SU-DHL-6 (cell line): ENCODE measurements at regions not wholly inside any gene's neighbourhood (a gene's known extent, or its start where the extent isn't known, plus 50 kb on each side); places are given as distances from the start of the nearest gene placed in this dataset.
"Not testable (repeated sequence)": the region's sequence is repeated elsewhere in the genome, so short reads cannot be mapped to it uniquely, and the experiment has no call there.

Experiments used
- H2AFZ ChIP-seq: fragments of 200-600 bp; sonication (generic); 2 replicates; pipeline ENCODE4 v1.6.1; 2014; ENCODE audit warnings: low read depth, mild to moderate bottlenecking, moderate library complexity, mixed read lengths, antibody characterized with exemption, low read length; ENCODE audit not compliant: severe bottlenecking
- H3F3A ChIP-seq: fragments of 200-600 bp; shearing (Covaris generic); 2 replicates; pipeline ENCODE4 v1.6.0; 2016; ENCODE audit warnings: antibody characterized with exemption, mild to moderate bottlenecking; ENCODE audit not compliant: insufficient read depth
- H3K27ac ChIP-seq: fragments of 200-600 bp; sonication (generic); 2 replicates; pipeline ENCODE4 v1.5.1; 2016; ENCODE audit warnings: low read depth, mild to moderate bottlenecking, low read length, moderate library complexity, mixed read lengths
- H3K27me3 ChIP-seq: fragments of 200-600 bp; sonication (generic), shearing (Covaris generic); 2 replicates; pipeline ENCODE4 v1.6.0; 2014; ENCODE audit warnings: mild to moderate bottlenecking, low read length
- H3K36me3 ChIP-seq: fragments of 200-600 bp; sonication (generic); 2 replicates; pipeline ENCODE4 v1.6.1; 2014; ENCODE audit warnings: mild to moderate bottlenecking, low read length, mixed read lengths
- H3K4me2 ChIP-seq: fragments of 300-600, 200-600 bp; shearing (Covaris generic), sonication (generic); 2 replicates; pipeline ENCODE4 v1.6.0; 2014; ENCODE audit warnings: low read length, low read depth, mild to moderate bottlenecking; ENCODE audit not compliant: poor library complexity, severe bottlenecking
- H3K4me3 ChIP-seq: fragments of 200-600 bp; sonication (generic); 2 replicates; pipeline ENCODE4 v1.5.1; 2014; ENCODE audit warnings: antibody characterized with exemption, low read length, mild to moderate bottlenecking, mixed read lengths; ENCODE audit not compliant: insufficient read depth, poor library complexity, severe bottlenecking
- H3K79me2 ChIP-seq: fragments of 200-600 bp; sonication (generic); 2 replicates; pipeline ENCODE4 v1.6.1; 2014; ENCODE audit warnings: mild to moderate bottlenecking, low read length, moderate library complexity; ENCODE audit not compliant: insufficient read depth
- H3K9ac ChIP-seq: fragments of 200-600 bp; sonication (generic); 2 replicates; pipeline ENCODE4 v1.7.0; 2014; ENCODE audit warnings: mild to moderate bottlenecking, low read length
- H3K9me2 ChIP-seq: fragments of 200-600 bp; sonication (generic); replicated peaks from 2 replicates; pipeline ENCODE4 v1.6.1; 2014; ENCODE audit warnings: low read length; ENCODE audit not compliant: insufficient read depth
- H3K9me3 ChIP-seq: fragments of 200-600 bp; sonication (generic); 2 replicates; pipeline ENCODE4 v1.6.1; 2014; ENCODE audit warnings: low read length, mixed read lengths; ENCODE audit not compliant: insufficient read depth
- H4K20me1 ChIP-seq: fragments of 200-600 bp; sonication (generic); 2 replicates; pipeline ENCODE4 v1.6.1; 2014; ENCODE audit warnings: low read depth, mild to moderate bottlenecking, antibody characterized with exemption, low read length, moderate library complexity, mixed read lengths
- CTCF ChIP-seq: fragments of 200-600 bp; sonication (generic); IDR thresholded peaks from one replicate; pipeline ENCODE4 v1.5.1; 2017; ENCODE audit warnings: antibody characterized with exemption, mild to moderate bottlenecking, low read length, moderate library complexity; ENCODE audit not compliant: insufficient read depth, poor library complexity, severe bottlenecking
- EZH2phosphoT487 ChIP-seq: fragments of 200-600 bp; sonication (generic), shearing (Covaris generic); conservative IDR thresholded peaks from 2 replicates; pipeline ENCODE4 v1.6.1; 2018; ENCODE audit warnings: mild to moderate bottlenecking, antibody characterized with exemption, low read length, moderate library complexity, mixed read lengths

- TF ChIP-seq CTCF (no peak), EZH2phosphoT487 (no peak)
- Histone ChIP-seq H2AFZ (no peak overlapping the region), H3K36me3 (no peaks in the 10 kb centered on the region), H4K20me1 (no peaks in the 10 kb centered on the region), H3K79me2 (no peaks in the 10 kb centered on the region), H3K4me2 (no peak overlapping the region), H3K9me2 (no peaks in the 10 kb centered on the region), H3K9ac (no peak overlapping the region), H3K27ac (no peak overlapping the region), H3K27me3 (no peaks in the 10 kb centered on the region), H3K9me3 (no peaks in the 10 kb centered on the region), H3F3A (no peaks in the 10 kb centered on the region), H3K4me3 (no peak overlapping the region)
Measured at GRCh38 chr7:142629588-142630260, 119.5 kb upstream of the PRSS1 start.

DNA sequence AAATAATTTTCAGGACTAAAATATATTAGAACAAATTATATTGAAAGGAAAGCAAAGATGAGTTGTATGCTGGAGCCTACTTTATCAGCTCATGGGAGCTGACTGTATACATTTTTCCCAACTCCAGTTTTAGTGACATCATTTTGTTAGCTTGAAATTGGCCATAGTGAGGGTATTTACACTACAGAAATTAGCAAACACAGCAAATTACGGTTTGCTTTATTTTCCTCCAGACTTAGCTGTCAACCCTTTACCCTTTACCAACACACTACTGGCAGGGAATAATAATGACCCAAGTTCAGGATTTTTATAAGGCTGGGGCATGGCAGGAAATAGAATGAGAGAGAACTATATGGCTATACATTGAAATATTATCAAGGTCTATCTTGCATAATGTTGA lies 120.3 kb upstream of the PRSS1 start:
- no peaks in the 10 kb centered on the region for H3K79me2 ChIP-seq
- H3K36me3 ChIP-seq: no peaks in the 10 kb centered on the region
- no peaks in the 10 kb centered on the region for H4K20me1 ChIP-seq
- H2AFZ ChIP-seq: no peak overlapping the region
- no peaks in the 10 kb centered on the region for H3K9me2 ChIP-seq
- H3K9ac ChIP-seq: no peak overlapping the region
- H3K9me3 ChIP-seq: no peaks in the 10 kb centered on the region
- H3K27ac ChIP-seq: no peak overlapping the region
- H3K4me3 ChIP-seq: no peak overlapping the region
- no peak overlapping the region for H3K4me2 ChIP-seq
- TF ChIP-seq EZH2phosphoT487: no peak
- TF ChIP-seq CTCF: no peak
- H3K27me3 ChIP-seq: no peaks in the 10 kb centered on the region
- H3F3A ChIP-seq: no peaks in the 10 kb centered on the region

GRCh38 chr7:142627223-142627622 lies 122.0 kb upstream of the PRSS1 start:
- not testable (repeated sequence) for H3K36me3 ChIP-seq, H3K79me2 ChIP-seq, H3K27ac ChIP-seq, H2AFZ ChIP-seq, H3K9ac ChIP-seq, H3K4me3 ChIP-seq, H4K20me1 ChIP-seq, H3F3A ChIP-seq, H3K9me3 ChIP-seq, H3K27me3 ChIP-seq, H3K4me2 ChIP-seq, H3K9me2 ChIP-seq

DNA sequence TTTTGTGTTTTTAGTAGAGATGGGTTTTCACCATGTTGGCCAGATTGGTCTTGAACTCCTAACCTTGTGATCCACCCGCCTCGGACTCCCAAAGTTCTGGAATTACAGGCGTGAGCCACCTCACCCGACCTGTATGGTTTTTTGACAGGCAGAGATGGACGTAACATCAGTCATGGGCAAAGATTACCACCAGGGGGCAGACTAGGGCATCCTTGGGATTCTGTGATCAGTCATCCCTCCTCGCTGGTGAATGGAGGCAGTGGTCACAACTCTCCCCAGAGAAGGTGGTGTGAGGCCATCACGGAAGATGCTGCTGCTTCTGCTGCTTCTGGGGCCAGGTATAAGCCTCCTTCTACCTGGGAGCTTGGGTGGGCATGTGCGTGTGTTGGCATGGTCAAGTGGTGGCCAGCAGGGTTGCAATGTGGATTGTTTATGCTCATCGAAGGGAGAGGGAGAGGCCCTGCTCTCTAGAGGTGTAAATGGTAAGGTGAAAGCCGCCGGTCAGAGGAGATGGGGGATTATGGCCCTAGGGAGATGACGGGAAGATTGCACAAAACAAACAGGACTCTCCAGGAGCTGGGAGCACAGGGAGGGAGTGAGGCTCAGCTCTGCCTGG lies 122.7 kb upstream of the PRSS1 start:
- TF ChIP-seq EZH2phosphoT487 (no peak), CTCF (peak; percentile 66)
- Histone ChIP-seq H3K9me3 (no peaks in the 10 kb centered on the region), H3K79me2 (no peaks in the 10 kb centered on the region), H3K36me3 (no peaks in the 10 kb centered on the region), H3K9me2 (no peaks in the 10 kb centered on the region), H3K9ac (no peak overlapping the region), H2AFZ (no peak overlapping the region), H3K4me2 (no peak overlapping the region), H3K27me3 (no peaks in the 10 kb centered on the region), H4K20me1 (no peaks in the 10 kb centered on the region), H3K4me3 (no peak overlapping the region), H3F3A (no peaks in the 10 kb centered on the region), H3K27ac (no peak overlapping the region)

DNA sequence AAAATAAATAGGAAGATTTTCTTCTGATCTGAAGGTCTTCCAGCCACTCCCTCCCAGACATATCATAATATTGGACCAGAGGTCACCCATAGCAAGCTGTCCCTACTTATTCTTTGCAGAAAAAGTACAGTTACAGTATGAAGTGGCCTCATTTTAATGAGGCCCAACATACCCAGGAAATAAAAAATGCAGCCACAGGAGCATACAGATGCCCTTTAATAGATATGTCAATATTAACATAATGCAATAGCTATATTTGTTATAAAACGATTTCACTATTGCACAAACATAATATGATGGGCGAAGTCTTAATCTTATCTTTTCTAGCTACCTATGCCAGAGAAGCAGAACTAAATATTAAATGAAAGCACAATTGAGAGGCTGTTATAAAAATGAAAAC lies 124.1 kb upstream of the PRSS1 start:
- H3K27ac ChIP-seq, H2AFZ ChIP-seq, H3K4me3 ChIP-seq, H3K4me2 ChIP-seq, H4K20me1 ChIP-seq, H3K79me2 ChIP-seq, H3K9me2 ChIP-seq, H3F3A ChIP-seq, H3K27me3 ChIP-seq, H3K36me3 ChIP-seq, H3K9me3 ChIP-seq, H3K9ac ChIP-seq: not testable (repeated sequence)
